ENCODE measurements at regions not wholly inside any gene's neighbourhood (a gene's known extent, or its start where the extent isn't known, plus 50 kb on each side); places are given as distances from the start of the nearest gene placed in this dataset.

DNA sequence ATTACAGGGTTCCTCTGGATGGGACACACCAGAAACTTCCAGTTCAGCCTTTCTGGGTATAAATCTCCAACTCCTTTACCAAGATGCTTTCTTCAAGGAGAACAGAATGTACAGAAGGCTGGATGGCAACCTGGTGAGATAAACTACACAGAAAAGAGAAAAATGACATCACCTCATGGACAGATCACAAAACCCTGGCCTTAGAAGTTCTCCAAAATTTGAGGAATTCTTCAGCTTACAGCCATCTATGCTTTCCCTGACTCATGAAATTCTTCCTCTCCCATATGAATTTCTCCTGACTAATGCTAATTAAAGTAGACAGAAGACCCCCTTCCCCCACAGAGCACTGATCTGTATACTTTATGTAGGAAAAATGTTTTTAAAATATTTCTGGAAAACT lies 345.4 kb downstream of the STIM2 start:
- TF ChIP-seq JUND (IDR thresholded peaks at IDR 0.05; ENCODE audit: low read depth) = no peak
- in situ Hi-C loops (cut with HindIII; ENCODE audit: low pct_unique_long_range_greater_than_20kb, low sequenced_read_pairs) = no loop called here
- no peak for DNase-seq (ENCODE audit: low read depth in 1 of 2, low spot score in 1 of 2)

DNA sequence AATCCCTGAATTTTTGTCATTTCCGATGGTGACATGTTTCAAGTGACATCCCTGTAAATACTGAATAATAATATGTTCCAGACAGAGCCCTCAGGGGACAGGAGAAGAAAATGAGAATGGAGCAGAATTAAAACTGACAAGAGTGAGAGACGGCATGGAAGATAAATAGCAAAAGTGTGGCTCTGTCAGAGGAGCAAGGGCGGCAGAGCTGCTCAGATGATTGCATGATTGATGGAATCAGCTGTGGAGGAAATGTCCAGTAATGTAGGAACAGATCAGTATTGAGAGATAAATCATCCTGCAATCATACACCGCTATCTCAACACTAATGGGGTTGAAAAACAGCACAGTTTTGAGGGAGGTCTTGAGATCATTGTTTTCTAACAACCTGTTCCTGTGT lies 350.3 kb downstream of the STIM2 start:
- in situ Hi-C loops (cut with HindIII; ENCODE audit: low pct_unique_long_range_greater_than_20kb, low sequenced_read_pairs) = no loop called here
- no peak for DNase-seq (ENCODE audit: low read depth in 1 of 2, low spot score in 1 of 2)
- no peak for TF ChIP-seq JUND (IDR thresholded peaks at IDR 0.05; ENCODE audit: low read depth)

DNA sequence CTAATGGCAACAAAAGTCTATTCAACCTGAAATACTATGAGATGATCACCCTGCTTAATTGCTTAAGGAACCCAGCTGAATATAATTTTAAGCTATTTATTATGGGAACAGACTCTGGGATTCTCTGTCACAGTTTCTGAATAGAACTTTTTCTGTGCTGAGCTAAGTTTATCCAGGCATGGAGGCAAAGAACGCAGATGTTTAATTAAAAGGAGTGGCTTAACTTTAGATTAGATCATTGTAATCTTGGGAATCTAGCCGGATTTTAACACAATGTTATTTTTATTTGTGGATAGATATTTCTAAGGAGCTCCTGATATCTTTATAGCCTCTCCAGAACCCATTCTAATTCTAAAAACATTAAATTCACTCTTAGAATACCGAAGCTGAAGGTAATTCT lies 353.4 kb downstream of the STIM2 start:
- TF ChIP-seq JUND (IDR thresholded peaks at IDR 0.05; ENCODE audit: low read depth) = no peak
- in situ Hi-C loops (cut with HindIII; ENCODE audit: low pct_unique_long_range_greater_than_20kb, low sequenced_read_pairs) = no loop called here
- DNase-seq (ENCODE audit: low read depth in 1 of 2, low spot score in 1 of 2) = no peak

DNA sequence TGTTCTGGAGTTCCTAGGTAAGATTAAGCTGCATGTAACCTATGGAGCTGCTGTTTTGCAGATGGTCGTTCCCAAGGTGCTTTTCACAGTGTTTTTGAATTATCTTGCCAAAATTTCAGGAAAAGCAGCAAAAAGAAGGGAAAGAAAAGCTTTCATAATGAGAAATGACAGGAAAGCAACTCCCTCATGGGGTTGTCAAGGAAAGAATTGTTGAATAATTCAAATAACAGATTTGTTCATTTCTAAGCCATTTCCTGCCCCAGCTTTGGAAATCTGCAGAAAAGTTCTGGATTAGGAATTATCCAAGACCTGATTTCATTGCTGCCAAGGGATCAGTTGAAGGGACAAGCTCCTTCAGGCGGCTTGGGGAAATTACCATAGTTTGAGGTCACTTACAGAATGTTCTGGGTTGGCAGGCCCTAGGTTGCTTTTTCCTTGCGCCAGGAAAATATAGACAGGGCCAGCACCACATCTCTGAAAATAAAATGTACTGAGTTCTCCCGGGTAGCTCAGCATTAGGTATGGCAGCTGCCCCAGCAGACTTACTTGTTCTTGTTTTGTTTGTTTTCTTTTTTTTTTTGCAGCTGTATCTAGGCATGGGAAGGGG lies 354.7 kb downstream of the STIM2 start:
- TF ChIP-seq JUND (IDR thresholded peaks at IDR 0.05; ENCODE audit: low read depth) = no peak
- in situ Hi-C loops (cut with HindIII; ENCODE audit: low pct_unique_long_range_greater_than_20kb, low sequenced_read_pairs) = no loop called here
- no peak for DNase-seq (ENCODE audit: low read depth in 1 of 2, low spot score in 1 of 2)

DNA sequence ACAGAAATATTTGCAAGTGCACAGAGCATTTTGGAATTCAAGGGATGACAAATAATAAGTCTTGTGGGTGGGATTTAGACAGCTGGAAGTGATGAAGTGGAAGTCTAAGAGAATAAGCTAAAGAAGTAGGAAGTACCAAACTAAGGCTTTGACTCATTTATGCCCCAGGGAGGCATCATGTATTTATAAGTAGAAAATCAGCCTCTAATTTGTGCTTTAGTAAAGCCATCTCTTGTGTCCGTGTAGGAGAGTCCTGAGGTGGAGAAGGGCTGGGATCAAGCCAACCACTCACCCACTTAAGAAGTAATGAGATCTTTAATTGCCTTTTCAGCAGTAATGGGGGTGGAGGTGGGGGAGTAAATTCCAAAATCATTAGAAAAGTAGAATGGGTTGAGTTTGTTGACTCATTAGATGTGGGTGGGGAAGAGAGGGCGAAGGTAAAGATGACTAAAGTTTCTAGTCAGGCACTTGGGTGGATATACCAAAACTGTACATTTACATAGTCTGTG lies 356.7 kb downstream of the STIM2 start:
- no peak for DNase-seq (ENCODE audit: low read depth in 1 of 2, low spot score in 1 of 2)
- in situ Hi-C loops (cut with HindIII; ENCODE audit: low pct_unique_long_range_greater_than_20kb, low sequenced_read_pairs) = no loop called here
- TF ChIP-seq JUND (IDR thresholded peaks at IDR 0.05; ENCODE audit: low read depth) = no peak

DNA sequence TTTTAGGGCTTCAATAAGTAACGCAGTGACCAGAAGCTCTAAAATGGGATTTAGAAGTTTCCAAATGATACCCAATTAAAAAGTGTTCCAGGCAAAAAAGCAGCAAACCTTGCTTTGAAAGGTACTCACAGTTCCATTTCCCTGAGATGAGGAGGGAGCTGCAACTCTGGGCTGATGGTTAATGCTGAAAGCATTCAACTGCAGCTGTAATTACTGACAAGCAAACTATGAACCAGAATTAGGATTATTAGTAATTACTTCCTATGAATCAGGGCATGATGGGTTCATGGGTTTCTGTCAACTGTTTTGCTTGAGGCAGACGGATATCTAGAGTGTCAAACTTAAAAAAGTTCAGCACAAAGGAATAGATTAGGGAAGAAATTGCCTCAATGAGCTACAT lies 357.4 kb downstream of the STIM2 start:
- no peak for TF ChIP-seq JUND (IDR thresholded peaks at IDR 0.05; ENCODE audit: low read depth)
- in situ Hi-C loops (cut with HindIII; ENCODE audit: low pct_unique_long_range_greater_than_20kb, low sequenced_read_pairs) = no loop called here
- no peak for DNase-seq (ENCODE audit: low read depth in 1 of 2, low spot score in 1 of 2)

DNA sequence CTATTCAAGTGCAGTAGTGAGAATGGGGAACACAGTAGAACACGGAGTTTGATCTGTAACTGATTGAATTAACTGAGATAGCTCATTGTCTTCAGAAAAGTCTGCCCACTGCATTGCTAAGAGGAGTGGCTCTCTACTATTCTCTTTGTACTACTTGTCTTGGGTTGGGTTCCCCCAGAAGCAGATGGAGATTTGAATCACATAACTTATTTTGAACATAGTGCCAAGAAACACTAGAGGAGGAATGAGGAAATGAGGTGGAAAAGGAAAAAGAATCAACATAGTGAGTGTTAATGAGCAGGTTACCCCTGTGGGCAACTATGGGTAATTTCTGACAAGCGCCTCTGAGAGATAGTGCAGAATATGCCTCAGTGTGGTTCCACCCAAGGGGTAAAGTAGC lies 362.7 kb downstream of the STIM2 start:
- in situ Hi-C loops (cut with HindIII; ENCODE audit: low pct_unique_long_range_greater_than_20kb, low sequenced_read_pairs) = no loop called here
- TF ChIP-seq JUND (IDR thresholded peaks at IDR 0.05; ENCODE audit: low read depth) = no peak
- no peak for DNase-seq (ENCODE audit: low read depth in 1 of 2, low spot score in 1 of 2)

DNA sequence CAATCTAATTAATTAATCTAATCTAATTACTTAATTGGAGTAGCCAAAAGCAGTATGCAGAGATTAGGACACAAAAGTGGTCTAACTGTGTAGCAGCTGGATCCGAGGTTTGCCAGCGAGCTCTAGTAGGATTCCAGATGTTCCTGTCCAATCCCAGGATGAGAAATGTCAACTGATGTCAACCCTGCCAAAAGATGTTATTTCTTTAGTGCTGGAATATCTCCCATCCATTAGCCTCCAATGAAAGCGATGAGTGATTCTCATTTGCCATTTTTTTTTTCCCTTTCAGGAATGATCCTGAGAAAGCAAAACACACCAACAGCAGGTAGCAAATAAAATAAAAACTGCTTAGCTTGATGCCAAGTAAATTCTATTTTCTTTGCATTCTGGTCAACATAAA lies 372.9 kb downstream of the STIM2 start:
- TF ChIP-seq JUND (IDR thresholded peaks at IDR 0.05; ENCODE audit: low read depth) = no peak
- in situ Hi-C loops (cut with HindIII; ENCODE audit: low pct_unique_long_range_greater_than_20kb, low sequenced_read_pairs) = no loop called here

DNA sequence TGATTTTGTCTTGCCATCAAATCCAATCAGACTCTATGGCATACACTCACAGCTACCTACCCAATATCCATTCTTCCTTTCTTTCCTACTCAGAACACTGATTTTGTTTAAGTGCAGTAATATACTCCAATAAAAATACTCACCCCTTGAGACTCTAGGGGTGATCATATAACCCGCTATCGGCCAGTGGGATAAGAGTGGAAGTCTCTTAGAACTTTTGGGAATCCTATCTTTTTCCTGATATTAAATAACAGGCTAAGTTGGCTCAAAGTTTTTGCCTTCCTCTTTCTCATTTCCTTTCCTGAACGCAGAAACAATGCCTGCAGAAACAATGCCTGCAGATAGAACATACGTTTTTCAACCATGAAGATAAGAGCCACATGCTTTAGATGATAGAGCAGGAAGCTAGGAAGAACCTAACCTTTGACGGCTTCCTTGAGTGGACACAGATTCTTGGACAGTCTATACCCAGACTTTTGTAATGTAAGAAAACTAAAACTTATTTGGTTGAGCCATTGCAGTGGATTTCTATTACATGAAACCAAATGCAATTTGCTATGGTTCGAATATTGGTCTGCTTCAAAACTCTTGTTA lies 373.8 kb downstream of the STIM2 start:
- no peak for DNase-seq (ENCODE audit: low read depth in 1 of 2, low spot score in 1 of 2)
- in situ Hi-C loops (cut with HindIII; ENCODE audit: low pct_unique_long_range_greater_than_20kb, low sequenced_read_pairs) = no loop called here
- no peak for TF ChIP-seq JUND (IDR thresholded peaks at IDR 0.05; ENCODE audit: low read depth)

More for the DNA sequence above, 372.9 kb downstream of the STIM2 start:
- DNase-seq (ENCODE audit: low read depth in 1 of 2, low spot score in 1 of 2) = no peak

DNA sequence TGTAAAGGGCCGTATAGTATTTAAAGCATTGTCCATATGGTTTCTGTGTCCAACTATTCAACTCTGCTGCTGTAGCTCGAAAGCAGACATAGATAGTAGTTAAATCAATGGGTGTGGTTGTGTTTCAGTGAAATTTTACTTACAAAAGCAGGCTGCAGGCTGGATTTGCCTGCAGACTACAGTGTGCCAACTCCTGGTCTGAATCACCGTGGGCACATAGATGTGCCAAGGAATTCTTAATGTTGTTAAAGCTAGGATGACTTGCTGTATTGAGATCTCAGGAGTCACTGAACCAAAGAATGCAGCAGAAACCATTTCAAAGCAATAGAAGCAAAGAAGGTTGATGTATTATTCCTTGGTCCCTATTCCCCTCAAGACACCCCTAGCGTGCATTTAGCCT lies 379.0 kb downstream of the STIM2 start:
- no peak for DNase-seq (ENCODE audit: low read depth in 1 of 2, low spot score in 1 of 2)
- in situ Hi-C loops (cut with HindIII; ENCODE audit: low pct_unique_long_range_greater_than_20kb, low sequenced_read_pairs) = no loop called here
- TF ChIP-seq JUND (IDR thresholded peaks at IDR 0.05; ENCODE audit: low read depth) = no peak

DNA sequence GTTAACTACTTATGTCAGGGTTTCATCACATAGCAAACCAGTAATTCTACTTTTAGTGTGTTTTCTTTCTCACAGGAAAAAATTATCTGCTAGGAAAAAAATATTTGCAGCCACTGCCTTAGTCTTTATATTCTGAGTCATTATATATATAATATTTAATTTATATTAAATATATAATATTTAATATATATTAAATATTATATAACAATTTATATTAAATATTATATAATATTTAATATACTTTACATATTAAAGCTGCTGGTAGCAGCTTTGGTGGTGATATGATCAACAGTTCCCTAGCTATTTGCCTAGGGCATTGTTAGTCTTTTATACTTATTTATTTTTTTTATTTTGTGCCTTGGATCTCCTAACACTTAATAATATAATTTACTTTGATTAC lies 381.6 kb downstream of the STIM2 start:
- in situ Hi-C loops (cut with HindIII; ENCODE audit: low pct_unique_long_range_greater_than_20kb, low sequenced_read_pairs) = no loop called here
- TF ChIP-seq JUND (IDR thresholded peaks at IDR 0.05; ENCODE audit: low read depth) = no peak
- DNase-seq (ENCODE audit: low read depth in 1 of 2, low spot score in 1 of 2) = no peak

DNA sequence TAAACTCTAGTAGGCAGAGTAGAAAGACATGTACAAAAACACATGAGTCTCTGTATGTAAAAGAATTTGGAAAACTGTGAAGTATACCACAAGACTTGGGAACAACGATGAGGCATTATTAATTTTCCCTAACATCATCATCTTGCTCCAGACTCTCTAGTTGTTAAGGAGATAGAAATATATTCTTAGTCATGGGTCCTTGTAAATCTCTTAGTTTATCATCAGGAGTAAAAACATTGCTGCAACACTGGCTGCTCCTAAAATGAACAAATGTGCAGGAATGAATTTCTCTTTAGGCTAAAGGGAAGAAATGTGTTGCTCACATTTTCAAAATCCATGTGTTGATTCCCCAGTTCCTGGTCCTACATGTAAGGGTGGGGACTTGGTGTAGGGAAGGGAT lies 384.6 kb downstream of the STIM2 start:
- no peak for TF ChIP-seq JUND (IDR thresholded peaks at IDR 0.05; ENCODE audit: low read depth)
- in situ Hi-C loops (cut with HindIII; ENCODE audit: low pct_unique_long_range_greater_than_20kb, low sequenced_read_pairs) = no loop called here
- DNase-seq (ENCODE audit: low read depth in 1 of 2, low spot score in 1 of 2) = no peak

DNA sequence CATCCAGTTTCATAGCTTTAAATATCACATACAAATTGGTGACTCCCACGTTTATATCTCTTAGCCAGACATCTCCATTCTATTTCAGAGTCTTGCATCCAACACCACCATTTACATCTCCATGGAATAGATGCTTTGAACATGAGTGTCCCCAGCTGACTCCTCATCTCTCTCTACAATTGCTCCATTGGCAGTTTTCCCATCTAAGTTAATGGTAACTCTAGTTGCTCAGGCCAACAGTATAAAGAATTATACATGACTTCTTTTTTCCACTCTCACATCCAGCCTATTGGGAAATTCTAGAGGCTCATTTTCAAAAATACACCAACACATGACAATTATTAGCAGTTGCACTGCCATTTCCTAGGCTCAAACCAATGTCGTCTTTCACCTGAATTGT lies 388.2 kb downstream of the STIM2 start:
- no peak for DNase-seq (ENCODE audit: low read depth in 1 of 2, low spot score in 1 of 2)
- TF ChIP-seq JUND (IDR thresholded peaks at IDR 0.05; ENCODE audit: low read depth) = no peak
- in situ Hi-C loops (cut with HindIII; ENCODE audit: low pct_unique_long_range_greater_than_20kb, low sequenced_read_pairs) = no loop called here

DNA sequence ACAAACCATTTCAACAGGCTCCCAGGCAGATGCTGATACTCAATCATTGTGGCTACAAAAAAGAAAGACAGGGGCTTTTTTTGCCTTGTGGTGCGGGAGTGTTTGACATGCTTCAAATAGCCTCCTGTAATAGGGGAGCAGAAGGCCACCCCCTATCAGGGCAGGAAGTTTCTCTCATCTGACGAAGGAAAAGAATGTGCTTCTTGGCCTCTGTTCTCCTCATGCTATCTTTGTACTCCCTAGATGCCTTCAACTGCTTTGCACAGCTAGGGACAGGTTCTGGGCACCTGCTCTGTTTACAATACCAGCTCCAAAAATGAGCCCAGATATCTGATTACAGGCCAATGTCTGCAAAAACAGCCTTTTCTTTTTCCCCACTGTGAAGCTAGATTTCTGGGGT lies 391.1 kb downstream of the STIM2 start:
- no peak for DNase-seq (ENCODE audit: low read depth in 1 of 2, low spot score in 1 of 2)
- in situ Hi-C loops (cut with HindIII; ENCODE audit: low pct_unique_long_range_greater_than_20kb, low sequenced_read_pairs) = no loop called here
- TF ChIP-seq JUND (IDR thresholded peaks at IDR 0.05; ENCODE audit: low read depth) = no peak
